H1 (cell line): ENCODE measurements at regions not wholly inside any gene's neighbourhood (a gene's known extent, or its start where the extent isn't known, plus 50 kb on each side); places are given as distances from the start of the nearest gene placed in this dataset.

Experiments
- CTCF ChIA-PET: fragments of 300-600 bp; sonication (Branson Sonifier 250); formaldehyde crosslinking; loops from one replicate; lab custom pipeline; 2021; ENCODE audit not compliant: partially characterized antibody; lab: Charles Lee
- POLR2A ChIA-PET: fragments of 300-600 bp; sonication (Branson Sonifier 250); formaldehyde crosslinking; loops from one replicate; lab custom pipeline; 2021; ENCODE audit warnings: inconsistent platforms; ENCODE audit not compliant: partially characterized antibody; lab: Charles Lee
- DNase-seq, 2 experiments: peaks; one replicate each; pipeline versions ENCODE4 v3.0.0 to v3.0.0-alpha.2; 2010 to 2022; ENCODE audit warnings: low spot score in 2 of 2, low read depth in 1 of 2, mixed read lengths in 1 of 2
- FAIRE-seq: peaks from 2 replicates; lab custom pipeline; 2011; peaks lifted over from hg19 to GRCh38; lab: Jason Lieb, UNC
- H2AFZ ChIP-seq: 2 replicates; pipeline ENCODE4 v1.8.1; 2012; ENCODE audit warnings: low read length, inconsistent platforms
- H2AK5ac ChIP-seq: 2 replicates; pipeline ENCODE4 v1.6.1; 2013; ENCODE audit warnings: low read depth, low read length
- H2BK120ac ChIP-seq: replicated peaks from 2 replicates; pipeline ENCODE3; 2013; ENCODE audit warnings: low read depth, low read length, inconsistent platforms
- H2BK12ac ChIP-seq: 2 replicates; pipeline ENCODE4 v1.6.1; 2013; ENCODE audit warnings: low read depth, low read length
- H2BK15ac ChIP-seq: 2 replicates; pipeline ENCODE4 v1.6.1; 2013; ENCODE audit warnings: low read length
- H2BK20ac ChIP-seq: 2 replicates; pipeline ENCODE4 v1.6.1; 2013; ENCODE audit warnings: low read length
- H2BK5ac ChIP-seq: 2 replicates; pipeline ENCODE4 v1.6.1; 2013; ENCODE audit warnings: low read depth, low read length
- H3K14ac ChIP-seq: 2 replicates; pipeline ENCODE4 v1.6.1; 2013; ENCODE audit warnings: inconsistent platforms; ENCODE audit not compliant: insufficient read length
- H3K18ac ChIP-seq: 2 replicates; pipeline ENCODE4 v1.6.1; 2013; ENCODE audit warnings: low read length; ENCODE audit errors: extremely low read depth
- H3K23ac ChIP-seq: 2 replicates; pipeline ENCODE4 v1.6.1; 2013; ENCODE audit warnings: inconsistent platforms; ENCODE audit not compliant: insufficient read length
- H3K23me2 ChIP-seq: 2 replicates; pipeline ENCODE4 v1.6.1; 2013; ENCODE audit warnings: low read depth, low read length
- H3K27ac ChIP-seq: 2 replicates; pipeline ENCODE4 v1.6.1; 2011; ENCODE audit warnings: low read depth, low read length, inconsistent platforms
- H3K27me3 ChIP-seq, 4 experiments: replicated peaks in 1 of 4; 1 replicate in 1 of 4; 2 replicates in 3 of 4; pipeline versions ENCODE4 v1.6.1 to v1.8.1; 2011 to 2013; ENCODE audit warnings: low read length in 3 of 4, mild to moderate bottlenecking in 3 of 4, inconsistent platforms in 2 of 4, mixed read lengths in 2 of 4, moderate library complexity in 1 of 4; ENCODE audit not compliant: control insufficient read depth in 3 of 4, insufficient read depth in 3 of 4; ENCODE audit errors: extremely low read depth in 1 of 4
- H3K36me3 ChIP-seq, 4 experiments: 2 replicates each; pipeline versions ENCODE4 v1.6.1 to v1.8.1; 2011 to 2013; ENCODE audit warnings: mild to moderate bottlenecking in 4 of 4, low read length in 3 of 4, moderate library complexity in 2 of 4, control low read depth in 1 of 4, inconsistent platforms in 1 of 4; ENCODE audit not compliant: insufficient read depth in 4 of 4, control insufficient read depth in 2 of 4
- H3K4ac ChIP-seq: replicated peaks from 2 replicates; pipeline ENCODE3; 2013; ENCODE audit warnings: low read length, low read depth, mixed read lengths, inconsistent platforms; ENCODE audit not compliant: insufficient read length
- H3K4me1 ChIP-seq, 4 experiments: replicated peaks in 1 of 4; 1 replicate in 1 of 4; 2 replicates in 3 of 4; pipeline versions ENCODE4 v1.6.1 to v1.8.1; 2011 to 2013; ENCODE audit warnings: low read length in 3 of 4, inconsistent platforms in 2 of 4, mixed read lengths in 1 of 4; ENCODE audit not compliant: insufficient read depth in 4 of 4, control insufficient read depth in 3 of 4
- H3K4me2 ChIP-seq, 2 experiments: 2 replicates each; pipeline versions ENCODE4 v1.6.1 to v1.8.1; 2011 to 2013; ENCODE audit warnings: low read depth in 2 of 2, low read length in 2 of 2, control low read depth in 1 of 2, inconsistent platforms in 1 of 2, mild to moderate bottlenecking in 1 of 2; ENCODE audit not compliant: insufficient read depth in 1 of 2
- H3K4me3 ChIP-seq, 4 experiments: fragments of 200-600, 300-600 bp in 1 of 4; sonication (generic), shearing (Covaris generic), sonication (Bioruptor Twin) in 1 of 4; 2 replicates each; pipeline versions ENCODE4 v1.5.1 to v1.8.1; 2011 to 2016; ENCODE audit warnings: low read length in 4 of 4, low read depth in 3 of 4, control low read depth in 2 of 4, inconsistent platforms in 2 of 4, mild to moderate bottlenecking in 2 of 4, mixed read lengths in 1 of 4, moderate library complexity in 1 of 4; ENCODE audit not compliant: insufficient read depth in 2 of 4; ENCODE audit errors: extremely low read depth in 1 of 4
- H3K56ac ChIP-seq: replicated peaks from 2 replicates; pipeline ENCODE3; 2013; ENCODE audit warnings: low read depth, mild to moderate bottlenecking, mixed read lengths, low read length, inconsistent platforms; ENCODE audit not compliant: insufficient read length
- H3K79me1 ChIP-seq: 2 replicates; pipeline ENCODE4 v1.6.1; 2013; ENCODE audit warnings: low read depth, low read length, control low read depth
- H3K79me2 ChIP-seq, 2 experiments: 2 replicates each; pipeline versions ENCODE4 v1.6.1 to v1.8.1; 2012 to 2013; ENCODE audit warnings: low read length in 2 of 2, mild to moderate bottlenecking in 2 of 2, inconsistent platforms in 1 of 2; ENCODE audit not compliant: insufficient read depth in 2 of 2, control insufficient read depth in 1 of 2
- H3K9ac ChIP-seq, 4 experiments: replicated peaks in 1 of 4; 1 replicate in 1 of 4; 2 replicates in 3 of 4; pipeline versions ENCODE4 v1.6.1 to v1.8.1; 2011 to 2013; ENCODE audit warnings: low read depth in 3 of 4, low read length in 3 of 4, control low read depth in 2 of 4, mild to moderate bottlenecking in 2 of 4, moderate library complexity in 2 of 4, inconsistent platforms in 1 of 4; ENCODE audit errors: extremely low read depth in 1 of 4
- H3K9me3 ChIP-seq, 2 experiments: 2 replicates each; pipeline versions ENCODE4 v1.6.1 to v1.8.1; 2012 to 2013; ENCODE audit warnings: mild to moderate bottlenecking in 2 of 2, moderate library complexity in 2 of 2, control low read depth in 1 of 2, inconsistent platforms in 1 of 2, low read depth in 1 of 2, low read length in 1 of 2, mixed read lengths in 1 of 2; ENCODE audit not compliant: insufficient read depth in 2 of 2
- H4K20me1 ChIP-seq, 2 experiments: replicated peaks in 1 of 2; 2 replicates each; pipeline versions ENCODE3 to v1.8.1; 2011 to 2013; ENCODE audit warnings: inconsistent platforms in 2 of 2, low read length in 2 of 2, mild to moderate bottlenecking in 1 of 2; ENCODE audit not compliant: insufficient read depth in 2 of 2, control insufficient read depth in 1 of 2
- H4K5ac ChIP-seq: 2 replicates; pipeline ENCODE4 v1.6.1; 2013; ENCODE audit warnings: low read length, low read depth, mixed read lengths, inconsistent platforms; ENCODE audit not compliant: insufficient read length
- H4K8ac ChIP-seq: 2 replicates; pipeline ENCODE4 v1.8.0; 2013; ENCODE audit warnings: mild to moderate bottlenecking, moderate library complexity, low read length, inconsistent platforms; ENCODE audit not compliant: insufficient read depth; ENCODE audit errors: extremely low read depth
- H4K91ac ChIP-seq: replicated peaks from 2 replicates; pipeline ENCODE3; 2013; ENCODE audit warnings: low read length, mixed read lengths, inconsistent platforms; ENCODE audit not compliant: insufficient read length
- ASH2L ChIP-seq: fragments of 200-600, 300-600 bp; sonication (generic); IDR thresholded peaks from one replicate; pipeline ENCODE4 v1.7.1; 2017; ENCODE audit warnings: low read length
- CHD1 ChIP-seq: IDR thresholded peaks from 2 replicates; pipeline ENCODE4 v1.6.1; 2012; ENCODE audit warnings: low read depth, low read length, improper control_type of control experiment
- NANOG ChIP-seq: IDR thresholded peaks from 2 replicates; pipeline ENCODE4 v1.6.1; 2011; ENCODE audit warnings: low read length, low read depth, mild to moderate bottlenecking, inconsistent platforms; ENCODE audit not compliant: insufficient read depth, poor library complexity, severe bottlenecking
- NRF1 ChIP-seq: IDR thresholded peaks from 2 replicates; pipeline ENCODE4 v1.6.1; 2011; ENCODE audit warnings: mild to moderate bottlenecking, low read depth, low read length, improper control_type of control experiment

GRCh38 chr12:30304528-30304927 lies 391.1 kb downstream of the IPO8 start:
- no peaks in the 10 kb centered on the region for H3K4me1 ChIP-seq
- CTCF ChIA-PET, result interaction anchor here (1.2 kb wide), 1 partner anchor 136 kb away, joined by 3 read pairs; no protein-coding TSS in a partner anchor
- FAIRE-seq (no peak), DNase-seq (no peak)
- no peaks in the 10 kb centered on the region for H3K27me3 ChIP-seq
- H3K14ac ChIP-seq, result no peak overlapping the region
- H4K20me1 ChIP-seq, result no peaks in the 10 kb centered on the region
- H3K4me3 ChIP-seq, result no peak overlapping the region
- H3K18ac ChIP-seq, result no peak overlapping the region
- H3K4ac ChIP-seq, result no peak overlapping the region
- TF ChIP-seq CHD1, result no peak
- TF ChIP-seq NANOG, result no peak
- TF ChIP-seq ASH2L, result no peak
- TF ChIP-seq NRF1, result no peak
- POLR2A ChIA-PET, result no interaction called here
- H2BK15ac ChIP-seq, result no peak overlapping the region
- H3K79me2 ChIP-seq, result no peaks in the 10 kb centered on the region
- no peak overlapping the region for H2BK120ac ChIP-seq
- no peak overlapping the region for H3K9ac ChIP-seq
- H3K4me2 ChIP-seq, result no peak overlapping the region
- H3K9me3 ChIP-seq, result no peaks in the 10 kb centered on the region; a peak in 1 of 4 replicates
- H2BK12ac ChIP-seq, result no peak overlapping the region
- no peak overlapping the region for H4K8ac ChIP-seq
- no peak overlapping the region for H4K91ac ChIP-seq
- no peak overlapping the region for H2BK5ac ChIP-seq
- no peak overlapping the region for H3K23ac ChIP-seq
- H3K79me1 ChIP-seq, result no peaks in the 10 kb centered on the region
- no peaks in the 10 kb centered on the region for H3K36me3 ChIP-seq
- no peaks in the 10 kb centered on the region for H3K23me2 ChIP-seq
- no peak overlapping the region for H3K56ac ChIP-seq
- H2AFZ ChIP-seq, result no peak overlapping the region
- H4K5ac ChIP-seq, result no peak overlapping the region
- H2BK20ac ChIP-seq, result no peak overlapping the region
- H2AK5ac ChIP-seq, result no peak overlapping the region
- H3K27ac ChIP-seq, result no peak overlapping the region
